GM23338 (cell line): ENCODE measurements at regions not wholly inside any gene's neighbourhood (a gene's known extent, or its start where the extent isn't known, plus 50 kb on each side); places are given as distances from the start of the nearest gene placed in this dataset.

ENCODE experiments used
- ATAC-seq: fragments of 200-7000 bp; cut with Tn5 transposase; 3 replicates; pipeline ENCODE4 v1.9.1; 2020
- DNase-seq: peaks from one replicate; pipeline ENCODE4 v3.0.0-alpha.2; 2015; ENCODE audit warnings: low spot score
- H2AFZ ChIP-seq: fragments of 200-600 bp; sonication (generic); 2 replicates; pipeline ENCODE4 v1.8.0; 2016; ENCODE audit warnings: antibody characterized with exemption, mild to moderate bottlenecking, moderate library complexity
- H3F3A ChIP-seq: fragments of 200-600 bp; sonication (generic); replicated peaks from 2 replicates; pipeline ENCODE4 v1.8.0; 2017; ENCODE audit warnings: antibody characterized with exemption, mixed run types, low read depth
- H3K27ac ChIP-seq: fragments of 200-600 bp; sonication (generic); 2 replicates; pipeline ENCODE4 v1.6.1; 2016; ENCODE audit warnings: low read depth
- H3K27me3 ChIP-seq: fragments of 200-600 bp; sonication (generic); 2 replicates; pipeline ENCODE4 v1.8.0; 2016; ENCODE audit warnings: mild to moderate bottlenecking, mixed run types, moderate library complexity; ENCODE audit not compliant: insufficient read depth
- H3K36me3 ChIP-seq: fragments of 200-600 bp; sonication (generic); 2 replicates; pipeline ENCODE4 v1.8.0; 2016; ENCODE audit warnings: mild to moderate bottlenecking; ENCODE audit not compliant: insufficient read depth
- H3K4me1 ChIP-seq: fragments of 200-600 bp; sonication (generic); 2 replicates; pipeline ENCODE4 v1.8.0; 2016; ENCODE audit warnings: mild to moderate bottlenecking, moderate library complexity; ENCODE audit not compliant: insufficient read depth
- H3K4me2 ChIP-seq: fragments of 200-600 bp; sonication (generic); 2 replicates; pipeline ENCODE4 v1.7.1; 2017; ENCODE audit warnings: mixed run types
- H3K4me3 ChIP-seq: fragments of 200-600 bp; sonication (generic); 2 replicates; pipeline ENCODE4 v1.6.1; 2016; ENCODE audit warnings: mixed run types
- H3K79me2 ChIP-seq: fragments of 200-600 bp; sonication (generic); replicated peaks from 2 replicates; pipeline ENCODE4 v1.8.0; 2017; ENCODE audit warnings: mild to moderate bottlenecking; ENCODE audit not compliant: insufficient read depth
- H3K9me2 ChIP-seq: fragments of 200-600 bp; sonication (generic); 2 replicates; pipeline ENCODE4 v1.8.0; 2017; ENCODE audit not compliant: insufficient read depth
- H4K20me1 ChIP-seq: fragments of 200-600 bp; sonication (generic); replicated peaks from 2 replicates; pipeline ENCODE4 v1.8.0; 2017; ENCODE audit warnings: mild to moderate bottlenecking; ENCODE audit not compliant: insufficient read depth
- H3K27ac Mint-ChIP-seq: 2 replicates; pipeline ENCODE4 v1.8.0; 2020; ENCODE audit warnings: inconsistent platforms, mild to moderate bottlenecking, moderate library complexity, mixed read lengths
- H3K27me3 Mint-ChIP-seq: 3 replicates; pipeline ENCODE4 v1.8.0; 2022; ENCODE audit warnings: low read depth, mild to moderate bottlenecking, moderate library complexity, mixed read lengths, inconsistent platforms; ENCODE audit not compliant: insufficient read depth, poor library complexity
- H3K36me3 Mint-ChIP-seq: 3 replicates; pipeline ENCODE4 v1.8.0; 2021; ENCODE audit warnings: low read depth, mild to moderate bottlenecking, inconsistent platforms, moderate library complexity, mixed read lengths
- H3K4me1 Mint-ChIP-seq: 3 replicates; pipeline ENCODE4 v1.8.0; 2020; ENCODE audit warnings: mild to moderate bottlenecking, inconsistent platforms, mixed read lengths
- H3K4me3 Mint-ChIP-seq: 3 replicates; pipeline ENCODE4 v1.8.0; 2021; ENCODE audit warnings: moderate library complexity, mild to moderate bottlenecking, inconsistent platforms, mixed read lengths
- H3K9me3 Mint-ChIP-seq: 3 replicates; pipeline ENCODE4 v1.8.0; 2020; ENCODE audit warnings: moderate library complexity, mild to moderate bottlenecking, inconsistent platforms, mixed read lengths
- CREB1 ChIP-seq: fragments of 250-450 bp; sonication (Bioruptor Pico); IDR thresholded peaks from 2 replicates; pipeline ENCODE4 v1.5.0; 2020; ENCODE audit warnings: low read depth, mild to moderate bottlenecking, moderate library complexity
- EZH2 ChIP-seq: fragments of 200-600 bp; sonication (generic); IDR thresholded peaks from one replicate; pipeline ENCODE4 v1.8.0; 2017; ENCODE audit warnings: antibody characterized with exemption, mild to moderate bottlenecking, low read depth; ENCODE audit not compliant: unreplicated experiment
- EZH2phosphoT487 ChIP-seq: fragments of 200-600 bp; sonication (generic); IDR thresholded peaks from one replicate; pipeline ENCODE4 v1.8.1; 2018; ENCODE audit warnings: antibody characterized with exemption; ENCODE audit not compliant: unreplicated experiment
- JUNB ChIP-seq: IDR thresholded peaks from one replicate; pipeline ENCODE4 v1.6.1; 2016; ENCODE audit warnings: antibody characterized with exemption; ENCODE audit not compliant: unreplicated experiment
- NANOG ChIP-seq: IDR thresholded peaks from 2 replicates; pipeline ENCODE4 v1.6.1; 2016; ENCODE audit warnings: antibody characterized with exemption, borderline replicate concordance
- POLR2AphosphoS5 ChIP-seq: IDR thresholded peaks from 2 replicates; pipeline ENCODE4 v1.6.1; 2016; ENCODE audit warnings: antibody characterized with exemption, low read depth
- STAT1 ChIP-seq: IDR thresholded peaks from one replicate; pipeline ENCODE4 v1.6.1; 2016; ENCODE audit warnings: antibody characterized with exemption; ENCODE audit not compliant: unreplicated experiment
- ZNF114 ChIP-seq: fragments of 250-450 bp; sonication (Bioruptor Pico); IDR thresholded peaks from 2 replicates; pipeline ENCODE4 v1.5.0; 2020; ENCODE audit warnings: mild to moderate bottlenecking, moderate library complexity
- ZNF331 ChIP-seq: fragments of 250-450 bp; sonication (Bioruptor Pico); IDR thresholded peaks from 2 replicates; pipeline ENCODE4 v1.5.0; 2020; ENCODE audit warnings: low read depth, mild to moderate bottlenecking, moderate library complexity
- TF ChIP-seq, protein P1 (sequence below): IDR thresholded peaks from one replicate; pipeline ENCODE4 v1.6.1; 2018; ENCODE audit warnings: antibody characterized with exemption; ENCODE audit not compliant: unreplicated experiment
- TF ChIP-seq, protein P2 (sequence below): fragments of 250-450 bp; sonication (Bioruptor Pico); IDR thresholded peaks from 2 replicates; pipeline ENCODE4 v1.5.0; 2020; ENCODE audit warnings: mild to moderate bottlenecking, moderate library complexity
- TF ChIP-seq, protein P3 (sequence below): IDR thresholded peaks from 2 replicates; pipeline ENCODE4 v1.6.1; 2016; ENCODE audit warnings: antibody characterized with exemption
- TF ChIP-seq, protein P4 (sequence below), 2 experiments: fragments of 200-600 bp in 1 of 2; sonication (generic) in 1 of 2; conservative IDR thresholded peaks; 2 replicates each; pipeline versions ENCODE4 v1.5.1 to v1.6.1; 2016 to 2017; ENCODE audit warnings: antibody characterized with exemption in 2 of 2, low read depth in 2 of 2, mild to moderate bottlenecking in 2 of 2, moderate library complexity in 1 of 2

DNA sequence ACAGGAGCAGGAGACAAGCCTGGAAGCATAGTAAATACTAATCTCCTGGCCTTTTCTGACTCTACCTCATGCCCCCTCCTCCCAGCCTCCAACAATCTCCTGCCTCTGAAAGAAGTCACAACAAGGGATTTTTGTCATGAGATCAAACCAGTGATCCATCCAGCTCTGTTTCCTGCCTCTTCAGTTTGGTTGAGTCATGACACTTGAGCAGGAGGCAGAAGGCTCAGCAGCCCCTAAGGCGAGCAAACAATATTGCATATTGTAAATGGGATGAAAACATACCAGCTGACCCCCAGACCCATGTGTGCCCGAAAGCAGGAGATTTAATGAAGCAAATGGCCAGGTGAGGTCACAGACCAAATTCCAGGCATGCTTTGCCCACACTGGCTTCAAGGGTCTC lies 272.8 kb downstream of the GAS1 start:
- DNase-seq (no peak), ATAC-seq (no peak)
- Histone ChIP-seq H3F3A (no peaks in the 10 kb centered on the region), H2AFZ (no peak overlapping the region), H3K4me1 (no peaks in the 10 kb centered on the region), H3K27ac (no peak overlapping the region), H4K20me1 (no peaks in the 10 kb centered on the region), H3K27me3 (no peaks in the 10 kb centered on the region), H3K4me3 (no peak overlapping the region), H3K36me3 (no peaks in the 10 kb centered on the region), H3K79me2 (no peaks in the 10 kb centered on the region), H3K4me2 (no peak overlapping the region), H3K9me2 (peaks cover 4% of the 10 kb centered on the region; the same call in 1 of the 2 replicates)
- Mint-ChIP-seq H3K4me1 (no peaks in the 10 kb centered on the region), H3K9me3 (0 out of 3 replicates have a peak, but pooled peaks cover 4% of the 10 kb centered on the region), H3K27me3 (no peaks in the 10 kb centered on the region), H3K27ac (no peak overlapping the region), H3K36me3 (no peaks in the 10 kb centered on the region), H3K4me3 (no peak overlapping the region)
- TF ChIP-seq, protein P1, sequence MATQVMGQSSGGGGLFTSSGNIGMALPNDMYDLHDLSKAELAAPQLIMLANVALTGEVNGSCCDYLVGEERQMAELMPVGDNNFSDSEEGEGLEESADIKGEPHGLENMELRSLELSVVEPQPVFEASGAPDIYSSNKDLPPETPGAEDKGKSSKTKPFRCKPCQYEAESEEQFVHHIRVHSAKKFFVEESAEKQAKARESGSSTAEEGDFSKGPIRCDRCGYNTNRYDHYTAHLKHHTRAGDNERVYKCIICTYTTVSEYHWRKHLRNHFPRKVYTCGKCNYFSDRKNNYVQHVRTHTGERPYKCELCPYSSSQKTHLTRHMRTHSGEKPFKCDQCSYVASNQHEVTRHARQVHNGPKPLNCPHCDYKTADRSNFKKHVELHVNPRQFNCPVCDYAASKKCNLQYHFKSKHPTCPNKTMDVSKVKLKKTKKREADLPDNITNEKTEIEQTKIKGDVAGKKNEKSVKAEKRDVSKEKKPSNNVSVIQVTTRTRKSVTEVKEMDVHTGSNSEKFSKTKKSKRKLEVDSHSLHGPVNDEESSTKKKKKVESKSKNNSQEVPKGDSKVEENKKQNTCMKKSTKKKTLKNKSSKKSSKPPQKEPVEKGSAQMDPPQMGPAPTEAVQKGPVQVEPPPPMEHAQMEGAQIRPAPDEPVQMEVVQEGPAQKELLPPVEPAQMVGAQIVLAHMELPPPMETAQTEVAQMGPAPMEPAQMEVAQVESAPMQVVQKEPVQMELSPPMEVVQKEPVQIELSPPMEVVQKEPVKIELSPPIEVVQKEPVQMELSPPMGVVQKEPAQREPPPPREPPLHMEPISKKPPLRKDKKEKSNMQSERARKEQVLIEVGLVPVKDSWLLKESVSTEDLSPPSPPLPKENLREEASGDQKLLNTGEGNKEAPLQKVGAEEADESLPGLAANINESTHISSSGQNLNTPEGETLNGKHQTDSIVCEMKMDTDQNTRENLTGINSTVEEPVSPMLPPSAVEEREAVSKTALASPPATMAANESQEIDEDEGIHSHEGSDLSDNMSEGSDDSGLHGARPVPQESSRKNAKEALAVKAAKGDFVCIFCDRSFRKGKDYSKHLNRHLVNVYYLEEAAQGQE: no peak
- TF ChIP-seq POLR2AphosphoS5: no peak
- TF ChIP-seq, protein P2, sequence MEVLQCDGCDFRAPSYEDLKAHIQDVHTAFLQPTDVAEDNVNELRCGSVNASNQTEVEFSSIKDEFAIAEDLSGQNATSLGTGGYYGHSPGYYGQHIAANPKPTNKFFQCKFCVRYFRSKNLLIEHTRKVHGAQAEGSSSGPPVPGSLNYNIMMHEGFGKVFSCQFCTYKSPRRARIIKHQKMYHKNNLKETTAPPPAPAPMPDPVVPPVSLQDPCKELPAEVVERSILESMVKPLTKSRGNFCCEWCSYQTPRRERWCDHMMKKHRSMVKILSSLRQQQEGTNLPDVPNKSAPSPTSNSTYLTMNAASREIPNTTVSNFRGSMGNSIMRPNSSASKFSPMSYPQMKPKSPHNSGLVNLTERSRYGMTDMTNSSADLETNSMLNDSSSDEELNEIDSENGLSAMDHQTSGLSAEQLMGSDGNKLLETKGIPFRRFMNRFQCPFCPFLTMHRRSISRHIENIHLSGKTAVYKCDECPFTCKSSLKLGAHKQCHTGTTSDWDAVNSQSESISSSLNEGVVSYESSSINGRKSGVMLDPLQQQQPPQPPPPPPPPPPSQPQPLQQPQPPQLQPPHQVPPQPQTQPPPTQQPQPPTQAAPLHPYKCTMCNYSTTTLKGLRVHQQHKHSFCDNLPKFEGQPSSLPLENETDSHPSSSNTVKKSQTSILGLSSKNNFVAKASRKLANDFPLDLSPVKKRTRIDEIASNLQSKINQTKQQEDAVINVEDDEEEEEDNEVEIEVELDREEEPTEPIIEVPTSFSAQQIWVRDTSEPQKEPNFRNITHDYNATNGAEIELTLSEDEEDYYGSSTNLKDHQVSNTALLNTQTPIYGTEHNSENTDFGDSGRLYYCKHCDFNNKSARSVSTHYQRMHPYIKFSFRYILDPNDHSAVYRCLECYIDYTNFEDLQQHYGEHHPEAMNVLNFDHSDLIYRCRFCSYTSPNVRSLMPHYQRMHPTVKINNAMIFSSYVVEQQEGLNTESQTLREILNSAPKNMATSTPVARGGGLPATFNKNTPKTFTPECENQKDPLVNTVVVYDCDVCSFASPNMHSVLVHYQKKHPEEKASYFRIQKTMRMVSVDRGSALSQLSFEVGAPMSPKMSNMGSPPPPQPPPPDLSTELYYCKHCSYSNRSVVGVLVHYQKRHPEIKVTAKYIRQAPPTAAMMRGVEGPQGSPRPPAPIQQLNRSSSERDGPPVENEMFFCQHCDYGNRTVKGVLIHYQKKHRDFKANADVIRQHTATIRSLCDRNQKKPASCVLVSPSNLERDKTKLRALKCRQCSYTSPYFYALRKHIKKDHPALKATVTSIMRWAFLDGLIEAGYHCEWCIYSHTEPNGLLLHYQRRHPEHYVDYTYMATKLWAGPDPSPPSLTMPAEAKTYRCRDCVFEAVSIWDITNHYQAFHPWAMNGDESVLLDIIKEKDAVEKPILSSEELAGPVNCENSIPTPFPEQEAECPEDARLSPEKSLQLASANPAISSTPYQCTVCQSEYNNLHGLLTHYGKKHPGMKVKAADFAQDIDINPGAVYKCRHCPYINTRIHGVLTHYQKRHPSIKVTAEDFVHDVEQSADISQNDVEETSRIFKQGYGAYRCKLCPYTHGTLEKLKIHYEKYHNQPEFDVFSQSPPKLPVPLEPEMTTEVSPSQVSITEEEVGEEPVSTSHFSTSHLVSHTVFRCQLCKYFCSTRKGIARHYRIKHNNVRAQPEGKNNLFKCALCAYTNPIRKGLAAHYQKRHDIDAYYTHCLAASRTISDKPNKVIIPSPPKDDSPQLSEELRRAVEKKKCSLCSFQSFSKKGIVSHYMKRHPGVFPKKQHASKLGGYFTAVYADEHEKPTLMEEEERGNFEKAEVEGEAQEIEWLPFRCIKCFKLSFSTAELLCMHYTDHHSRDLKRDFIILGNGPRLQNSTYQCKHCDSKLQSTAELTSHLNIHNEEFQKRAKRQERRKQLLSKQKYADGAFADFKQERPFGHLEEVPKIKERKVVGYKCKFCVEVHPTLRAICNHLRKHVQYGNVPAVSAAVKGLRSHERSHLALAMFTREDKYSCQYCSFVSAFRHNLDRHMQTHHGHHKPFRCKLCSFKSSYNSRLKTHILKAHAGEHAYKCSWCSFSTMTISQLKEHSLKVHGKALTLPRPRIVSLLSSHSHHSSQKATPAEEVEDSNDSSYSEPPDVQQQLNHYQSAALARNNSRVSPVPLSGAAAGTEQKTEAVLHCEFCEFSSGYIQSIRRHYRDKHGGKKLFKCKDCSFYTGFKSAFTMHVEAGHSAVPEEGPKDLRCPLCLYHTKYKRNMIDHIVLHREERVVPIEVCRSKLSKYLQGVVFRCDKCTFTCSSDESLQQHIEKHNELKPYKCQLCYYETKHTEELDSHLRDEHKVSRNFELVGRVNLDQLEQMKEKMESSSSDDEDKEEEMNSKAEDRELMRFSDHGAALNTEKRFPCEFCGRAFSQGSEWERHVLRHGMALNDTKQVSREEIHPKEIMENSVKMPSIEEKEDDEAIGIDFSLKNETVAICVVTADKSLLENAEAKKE (CRISPR knock-in tag): no peak
- TF ChIP-seq ZNF331 (CRISPR knock-in tag): no peak
- no peak for TF ChIP-seq ZNF114
- TF ChIP-seq EZH2phosphoT487: no peak
- no peak for TF ChIP-seq EZH2
- TF ChIP-seq NANOG: no peak
- TF ChIP-seq JUNB: no peak
- TF ChIP-seq CREB1 (CRISPR knock-in tag): no peak
- TF ChIP-seq, protein P3, sequence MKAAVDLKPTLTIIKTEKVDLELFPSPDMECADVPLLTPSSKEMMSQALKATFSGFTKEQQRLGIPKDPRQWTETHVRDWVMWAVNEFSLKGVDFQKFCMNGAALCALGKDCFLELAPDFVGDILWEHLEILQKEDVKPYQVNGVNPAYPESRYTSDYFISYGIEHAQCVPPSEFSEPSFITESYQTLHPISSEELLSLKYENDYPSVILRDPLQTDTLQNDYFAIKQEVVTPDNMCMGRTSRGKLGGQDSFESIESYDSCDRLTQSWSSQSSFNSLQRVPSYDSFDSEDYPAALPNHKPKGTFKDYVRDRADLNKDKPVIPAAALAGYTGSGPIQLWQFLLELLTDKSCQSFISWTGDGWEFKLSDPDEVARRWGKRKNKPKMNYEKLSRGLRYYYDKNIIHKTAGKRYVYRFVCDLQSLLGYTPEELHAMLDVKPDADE: no peak
- TF ChIP-seq, protein P4, sequence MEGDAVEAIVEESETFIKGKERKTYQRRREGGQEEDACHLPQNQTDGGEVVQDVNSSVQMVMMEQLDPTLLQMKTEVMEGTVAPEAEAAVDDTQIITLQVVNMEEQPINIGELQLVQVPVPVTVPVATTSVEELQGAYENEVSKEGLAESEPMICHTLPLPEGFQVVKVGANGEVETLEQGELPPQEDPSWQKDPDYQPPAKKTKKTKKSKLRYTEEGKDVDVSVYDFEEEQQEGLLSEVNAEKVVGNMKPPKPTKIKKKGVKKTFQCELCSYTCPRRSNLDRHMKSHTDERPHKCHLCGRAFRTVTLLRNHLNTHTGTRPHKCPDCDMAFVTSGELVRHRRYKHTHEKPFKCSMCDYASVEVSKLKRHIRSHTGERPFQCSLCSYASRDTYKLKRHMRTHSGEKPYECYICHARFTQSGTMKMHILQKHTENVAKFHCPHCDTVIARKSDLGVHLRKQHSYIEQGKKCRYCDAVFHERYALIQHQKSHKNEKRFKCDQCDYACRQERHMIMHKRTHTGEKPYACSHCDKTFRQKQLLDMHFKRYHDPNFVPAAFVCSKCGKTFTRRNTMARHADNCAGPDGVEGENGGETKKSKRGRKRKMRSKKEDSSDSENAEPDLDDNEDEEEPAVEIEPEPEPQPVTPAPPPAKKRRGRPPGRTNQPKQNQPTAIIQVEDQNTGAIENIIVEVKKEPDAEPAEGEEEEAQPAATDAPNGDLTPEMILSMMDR (conservative IDR thresholded peaks at IDR 0.05; ENCODE audit: low read depth in 2 of 2): no peak
- TF ChIP-seq STAT1: no peak
